ENCODE measurements at regions not wholly inside any gene's neighbourhood (a gene's known extent, or its start where the extent isn't known, plus 50 kb on each side); places are given as distances from the start of the nearest gene placed in this dataset.

GRCh38 chr14:80381807-80382363, 170.6 kb upstream of the DIO2 start:
- Mint-ChIP-seq H3K36me3 (ENCODE audit: low read depth) (no peaks in the 10 kb centered on the region), H3K27ac (no peak overlapping the region), H3K4me3 (no peak overlapping the region), H3K4me1 (ENCODE audit: low read depth) (no peaks in the 10 kb centered on the region), H3K9me3 (no peaks in the 10 kb centered on the region), H3K27me3 (ENCODE audit: insufficient read depth) (no peaks in the 10 kb centered on the region)
- no peak for DNase-seq
- TF ChIP-seq CTCF (IDR thresholded peaks at IDR 0.05) = no peak

GRCh38 chr14:80379035-80379434, 167.7 kb upstream of the DIO2 start:
- DNase-seq = no peak
- Mint-ChIP-seq H3K9me3 (no peaks in the 10 kb centered on the region), H3K36me3 (ENCODE audit: low read depth) (no peaks in the 10 kb centered on the region), H3K4me1 (ENCODE audit: low read depth) (no peaks in the 10 kb centered on the region), H3K4me3 (no peak overlapping the region), H3K27me3 (ENCODE audit: insufficient read depth) (no peaks in the 10 kb centered on the region; the same call in 1 of the 2 replicates), H3K27ac (no peak overlapping the region)
- TF ChIP-seq CTCF (IDR thresholded peaks at IDR 0.05) = no peak

- Mint-ChIP-seq H3K4me1 (ENCODE audit: low read depth) (no peaks in the 10 kb centered on the region), H3K4me3 (no peak overlapping the region), H3K27me3 (ENCODE audit: insufficient read depth) (no peaks in the 10 kb centered on the region; the same call in 1 of the 2 replicates), H3K9me3 (no peaks in the 10 kb centered on the region), H3K36me3 (ENCODE audit: low read depth) (no peaks in the 10 kb centered on the region), H3K27ac (no peak overlapping the region)
- DNase-seq = no peak
- no peak for TF ChIP-seq CTCF (IDR thresholded peaks at IDR 0.05)
Observed at GRCh38 chr14:80378084-80378690, 166.9 kb upstream of the DIO2 start.

- TF ChIP-seq CTCF (IDR thresholded peaks at IDR 0.05) = no peak
- no peak for DNase-seq
- Mint-ChIP-seq H3K27ac (no peak overlapping the region), H3K36me3 (ENCODE audit: low read depth) (no peaks in the 10 kb centered on the region), H3K27me3 (ENCODE audit: insufficient read depth) (peaks cover 2% of the 10 kb centered on the region; the same call in 1 of the 2 replicates), H3K9me3 (no peaks in the 10 kb centered on the region), H3K4me1 (ENCODE audit: low read depth) (no peaks in the 10 kb centered on the region), H3K4me3 (no peak overlapping the region)
Observed at GRCh38 chr14:80364816-80365215, 153.5 kb upstream of the DIO2 start.

- Mint-ChIP-seq H3K4me3 (no peak overlapping the region), H3K36me3 (ENCODE audit: low read depth) (no peaks in the 10 kb centered on the region), H3K4me1 (ENCODE audit: low read depth) (no peaks in the 10 kb centered on the region), H3K27me3 (ENCODE audit: insufficient read depth) (peaks cover 2% of the 10 kb centered on the region; the same call in 1 of the 2 replicates), H3K27ac (no peak overlapping the region), H3K9me3 (no peaks in the 10 kb centered on the region)
- peak; percentile 5 for DNase-seq
- peak; percentile 67 for TF ChIP-seq CTCF (IDR thresholded peaks at IDR 0.05)
Observed at GRCh38 chr14:80364274-80364673, 153.0 kb upstream of the DIO2 start.
